DMS153 treated with DMSO at 0.1 percent for 48 hours (cell line): ENCODE measurements at regions not wholly inside any gene's neighbourhood (a gene's known extent, or its start where the extent isn't known, plus 50 kb on each side); places are given as distances from the start of the nearest gene placed in this dataset.
"Not testable (repeated sequence)": the region's sequence is repeated elsewhere in the genome, so short reads cannot be mapped to it uniquely, and the experiment has no call there.

Experiments
- DNase-seq: peaks from one replicate; lab custom pipeline; 2025; ENCODE audit not compliant: unreplicated experiment; lab: John Stamatoyannopoulos, UW

DNA sequence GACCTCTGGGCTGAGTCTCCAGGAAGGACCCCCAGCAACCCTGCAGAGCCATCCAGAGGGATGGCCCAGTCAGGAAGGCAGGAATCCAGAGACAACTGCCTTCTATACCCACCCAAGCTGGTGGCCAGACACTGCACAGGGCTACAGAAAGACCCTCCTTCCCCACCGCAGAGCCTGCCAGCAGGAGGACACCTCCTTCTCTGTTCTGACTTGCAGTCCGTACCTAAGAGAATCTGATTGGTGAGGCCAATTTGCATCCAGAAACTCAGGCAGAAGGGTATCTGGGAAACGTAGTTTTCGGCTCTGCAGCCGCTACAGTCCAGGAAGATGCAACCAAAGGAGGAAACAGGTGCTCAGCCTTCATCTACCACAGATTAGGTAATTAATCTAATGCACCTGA, 155.4 kb upstream of the FRG1 start:
- DNase-seq = no peak

DNA sequence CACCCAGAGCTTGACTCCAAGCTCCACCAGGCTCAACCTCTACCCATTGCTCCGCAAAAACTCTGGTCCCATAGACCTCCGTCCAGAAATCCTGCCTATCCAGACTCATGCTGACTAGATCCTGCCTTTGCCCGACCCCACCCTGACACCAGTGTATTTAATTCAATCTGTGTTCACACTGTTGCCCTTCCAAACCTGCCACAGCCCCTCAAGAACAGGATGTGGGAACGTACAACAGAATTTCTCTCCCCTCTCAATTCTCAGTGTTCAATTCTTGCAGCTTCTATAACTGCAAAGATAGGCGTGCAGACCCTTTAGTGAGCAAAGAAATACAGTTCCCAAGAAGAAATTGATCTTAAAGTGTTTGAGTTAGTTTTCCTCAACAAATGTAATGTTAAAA, 154.2 kb upstream of the FRG1 start:
- no peak for DNase-seq

GRCh38 chr4:189787216-189788031, 153.2 kb upstream of the FRG1 start:
- DNase-seq = no peak

- peak; percentile 88 for DNase-seq
Measured at GRCh38 chr4:189792924-189793618, 147.6 kb upstream of the FRG1 start.

DNA sequence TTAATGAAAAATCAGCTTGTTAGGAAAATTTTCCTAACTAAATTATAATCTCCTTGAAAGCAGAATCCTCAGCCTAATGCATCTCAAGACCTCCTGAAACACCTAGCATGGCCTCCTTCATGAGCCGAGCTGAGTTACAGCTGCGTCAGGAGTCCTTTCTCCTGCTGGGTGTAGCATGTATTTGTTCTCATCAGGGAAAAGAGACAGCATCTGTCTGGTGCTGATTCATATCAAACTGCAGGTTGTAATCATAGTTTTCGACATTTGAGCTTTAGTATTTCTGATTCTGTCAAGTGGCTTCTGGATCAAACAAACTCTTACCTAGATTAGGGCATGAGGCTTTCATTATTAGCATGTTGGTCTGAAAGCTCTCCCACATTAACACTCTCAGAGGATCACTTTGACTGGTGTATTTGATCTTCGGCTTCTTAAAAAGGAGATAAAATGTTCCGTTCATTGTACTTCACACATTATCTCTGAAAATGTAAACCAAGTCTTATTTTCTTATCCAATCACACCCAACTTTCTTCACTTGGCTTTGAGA, 140.1 kb upstream of the FRG1 start:
- DNase-seq = no peak

DNA sequence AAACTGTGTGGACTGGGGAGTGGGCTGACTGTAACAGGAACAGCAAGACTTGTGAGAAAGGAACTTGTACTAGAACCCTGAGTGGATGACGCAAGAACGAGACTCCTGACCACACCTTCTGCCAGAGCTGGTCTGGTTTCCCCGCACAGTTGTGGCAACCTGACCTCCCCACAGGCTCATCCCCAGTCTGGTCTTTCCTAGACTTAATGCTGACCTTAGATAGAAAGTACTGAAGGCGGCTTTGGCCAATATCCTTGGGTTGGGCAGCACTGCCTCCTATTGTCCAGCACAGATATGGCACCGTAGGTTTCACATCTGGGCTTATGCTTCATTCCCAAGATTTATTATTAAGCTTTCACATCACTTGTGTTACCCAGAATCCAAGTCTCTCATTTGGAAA, 137.8 kb upstream of the FRG1 start:
- DNase-seq = no peak

- no peak for DNase-seq
Measured at GRCh38 chr4:189804894-189805293, 135.8 kb upstream of the FRG1 start.

DNA sequence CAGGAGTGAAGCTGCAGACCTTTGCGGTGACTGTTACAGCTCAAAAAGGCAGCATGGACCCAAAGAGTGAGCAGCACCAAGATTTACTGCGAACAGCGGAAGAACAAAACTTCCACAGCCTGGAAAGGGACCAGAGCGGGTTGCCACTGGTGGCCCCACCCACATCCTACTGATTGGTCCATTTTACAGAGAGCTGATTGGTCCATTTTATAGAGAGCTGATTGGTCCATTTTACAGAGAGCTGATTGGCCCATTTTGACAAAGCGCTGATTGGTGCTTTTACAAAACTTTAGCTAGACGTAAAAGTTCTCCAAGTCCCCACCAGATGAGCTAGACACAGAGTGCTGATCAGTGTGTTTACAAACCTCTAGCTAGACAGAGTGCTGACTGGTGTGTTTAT, 134.2 kb upstream of the FRG1 start:
- no peak for DNase-seq

DNA sequence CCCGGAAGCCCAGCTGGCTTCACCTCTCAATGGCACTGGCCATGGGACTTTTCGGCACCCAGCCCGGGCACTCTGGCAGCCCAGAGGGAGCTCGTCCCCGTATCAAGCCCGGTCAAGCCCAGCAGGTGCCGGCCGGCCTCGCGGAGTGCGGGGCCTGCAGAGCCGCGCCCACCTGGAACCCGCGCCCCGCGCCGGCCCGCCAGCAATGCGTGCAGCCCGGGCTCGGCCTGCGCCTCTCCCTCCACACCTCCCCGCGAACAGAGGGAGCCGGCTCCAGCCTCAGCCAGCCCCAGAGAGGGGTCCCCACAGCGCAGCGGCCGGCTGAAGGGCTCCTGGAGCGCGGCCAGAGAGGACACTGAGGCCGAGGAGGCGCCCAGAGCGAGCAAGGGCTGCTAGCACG, 133.6 kb upstream of the FRG1 start:
- no peak for DNase-seq

GRCh38 chr4:189809241-189809735, 131.4 kb upstream of the FRG1 start:
- DNase-seq = no peak

GRCh38 chr4:189809839-189810238, 130.8 kb upstream of the FRG1 start:
- no peak for DNase-seq

- DNase-seq = not testable (repeated sequence)
Measured at GRCh38 chr4:189810318-189811181, 130.1 kb upstream of the FRG1 start.

DNA sequence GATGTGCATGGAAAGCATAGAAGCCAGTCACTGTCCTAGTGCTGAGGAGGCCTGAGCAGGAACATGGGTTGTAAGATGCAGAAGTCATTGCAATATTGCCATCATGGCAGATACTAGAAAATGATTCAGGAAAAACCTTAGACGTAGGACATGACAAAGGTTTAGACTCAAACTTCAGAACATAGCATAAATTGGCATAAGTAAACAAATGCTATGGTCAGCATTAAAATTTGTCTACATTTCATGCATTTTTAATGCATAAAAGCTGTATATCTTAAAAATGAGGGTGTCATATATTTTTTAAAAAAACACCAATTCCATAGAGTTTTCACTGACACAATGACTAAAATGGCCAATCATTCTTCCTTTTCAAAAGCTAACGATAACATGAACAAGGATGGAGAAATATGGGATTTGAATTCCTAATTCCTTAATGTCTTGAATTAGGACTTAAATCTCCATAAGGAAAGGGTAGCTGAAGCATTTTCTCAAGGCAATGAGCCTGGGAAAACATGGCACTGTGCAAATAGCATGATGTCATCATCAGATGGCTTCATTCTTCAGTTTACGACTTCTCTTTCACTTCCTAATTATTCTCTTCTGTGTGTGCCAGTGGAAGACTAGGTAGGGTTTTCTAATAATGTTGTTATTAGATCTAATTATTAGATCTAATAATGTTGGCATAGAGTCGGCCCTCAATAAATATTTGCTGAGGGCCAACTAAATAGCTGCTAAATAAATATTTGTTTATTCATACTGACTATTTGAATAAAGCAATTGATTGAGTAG, 125.1 kb upstream of the FRG1 start:
- no peak for DNase-seq

- no peak for DNase-seq
Measured at GRCh38 chr4:189822326-189822725, 118.3 kb upstream of the FRG1 start.

DNA sequence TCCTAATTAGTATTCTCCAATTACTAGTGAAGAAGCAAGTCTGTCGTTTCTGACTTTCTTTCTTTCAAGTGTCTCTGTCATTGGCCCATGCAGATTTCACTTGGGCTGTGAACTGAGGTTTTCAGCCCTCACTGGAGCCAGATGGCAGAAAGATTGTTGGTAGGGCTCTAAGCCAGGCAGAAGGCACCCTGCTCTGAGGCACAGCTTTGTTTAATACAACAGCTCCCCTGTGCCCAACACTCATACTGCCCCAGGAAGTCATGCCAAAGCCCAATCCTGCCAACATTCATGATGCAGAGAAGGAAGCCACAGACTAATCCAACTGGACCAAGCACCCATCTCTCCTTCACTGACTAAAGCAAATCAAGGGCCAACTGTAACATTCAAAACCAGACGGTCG, 117.1 kb upstream of the FRG1 start:
- DNase-seq = no peak

GRCh38 chr4:189825466-189825865, 115.2 kb upstream of the FRG1 start:
- DNase-seq = no peak

GRCh38 chr4:189826657-189827056, 114.0 kb upstream of the FRG1 start:
- DNase-seq = no peak

DNA sequence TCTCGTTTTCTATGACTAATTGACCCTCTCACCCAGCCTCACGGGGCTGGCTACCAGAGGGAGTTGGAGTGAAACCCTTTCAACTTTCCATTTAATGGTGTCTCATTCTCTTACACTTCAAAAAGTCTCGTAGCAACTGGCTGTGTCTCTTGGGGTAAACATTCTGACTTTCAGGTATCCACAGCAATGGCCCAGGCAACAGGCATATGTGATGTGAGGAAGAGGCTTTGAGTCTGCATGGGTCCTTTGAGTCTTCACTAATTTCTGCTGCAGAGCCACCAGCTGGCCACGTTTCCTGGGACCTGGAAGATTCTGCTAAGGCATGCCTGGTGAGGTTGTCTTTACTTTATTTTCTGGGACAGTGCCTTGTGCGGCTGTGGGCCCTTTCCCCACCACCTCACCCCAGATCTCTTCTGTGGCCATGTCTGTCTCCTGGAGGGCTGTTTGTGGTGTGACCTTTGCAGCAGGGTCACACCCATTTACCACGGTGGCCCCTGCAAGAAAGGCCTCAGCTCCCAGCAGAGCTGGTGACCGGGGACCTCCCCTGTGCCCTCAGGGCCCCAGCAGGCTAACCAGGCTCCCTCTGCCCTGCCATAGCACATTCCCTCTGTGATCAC, 112.5 kb upstream of the FRG1 start:
- no peak for DNase-seq

DNA sequence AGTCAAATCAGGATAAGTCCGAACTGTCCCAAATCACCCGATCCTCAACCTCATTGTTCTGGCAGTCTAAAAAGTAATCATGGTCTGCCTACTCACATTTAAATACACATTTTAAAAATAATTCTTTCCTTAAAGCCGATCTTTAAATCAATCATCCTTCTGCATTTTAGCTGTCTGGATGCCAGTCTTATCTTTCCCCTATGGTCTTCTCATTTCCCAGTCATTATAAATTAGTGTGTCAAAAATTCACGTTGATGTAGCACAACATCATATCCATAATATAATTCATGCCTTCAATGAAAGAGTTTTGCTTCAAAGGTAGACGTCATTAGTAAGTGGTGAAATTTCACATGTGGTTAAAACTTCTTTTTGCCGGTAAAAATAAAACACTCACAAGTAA, 108.1 kb upstream of the FRG1 start:
- DNase-seq = no peak

DNA sequence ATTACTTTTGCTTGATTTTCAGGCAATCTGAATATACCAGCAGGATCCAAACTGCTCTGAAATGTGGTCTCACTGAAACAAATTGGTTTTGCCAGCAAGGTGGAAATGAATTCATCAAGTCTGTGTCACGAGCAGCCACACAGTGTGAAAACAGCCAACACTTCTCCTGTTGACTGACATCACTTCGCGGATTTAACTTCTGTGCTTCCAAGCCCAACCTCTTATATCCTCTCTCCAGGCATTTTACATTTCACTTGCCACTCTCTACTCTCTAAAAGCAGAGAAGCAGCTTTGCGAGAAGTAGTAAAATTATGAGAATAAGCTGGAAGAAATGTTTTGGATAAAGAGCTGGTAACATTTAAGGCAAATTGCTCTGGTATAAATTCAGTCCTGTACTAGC, 106.1 kb upstream of the FRG1 start:
- DNase-seq = no peak
